Thyroid gland (tissue), 4 donors: ENCODE measurements at regions not wholly inside any gene's neighbourhood (a gene's known extent, or its start where the extent isn't known, plus 50 kb on each side); places are given as distances from the start of the nearest gene placed in this dataset.

Experiments
- POLR2A ChIP-seq, 2 donors: fragments of 450-650 bp; IDR thresholded peaks; one replicate each; pipeline ENCODE4 v1.6.1; 2017; ENCODE audit warnings: antibody characterized with exemption in 2 of 2, mild to moderate bottlenecking in 2 of 2, moderate library complexity in 1 of 2
- TF ChIP-seq, protein P1 (sequence below), 6 experiments: fragments of 200-600 bp in 3 of 6; fragments of 450-650 bp in 3 of 6; sonication (generic) in 3 of 6; IDR thresholded peaks; one replicate each; pipeline ENCODE4 v1.5.1; 2016 to 2019; ENCODE audit warnings: antibody characterized with exemption in 6 of 6, mild to moderate bottlenecking in 2 of 6, inconsistent platforms in 1 of 6, moderate library complexity in 1 of 6

DNA sequence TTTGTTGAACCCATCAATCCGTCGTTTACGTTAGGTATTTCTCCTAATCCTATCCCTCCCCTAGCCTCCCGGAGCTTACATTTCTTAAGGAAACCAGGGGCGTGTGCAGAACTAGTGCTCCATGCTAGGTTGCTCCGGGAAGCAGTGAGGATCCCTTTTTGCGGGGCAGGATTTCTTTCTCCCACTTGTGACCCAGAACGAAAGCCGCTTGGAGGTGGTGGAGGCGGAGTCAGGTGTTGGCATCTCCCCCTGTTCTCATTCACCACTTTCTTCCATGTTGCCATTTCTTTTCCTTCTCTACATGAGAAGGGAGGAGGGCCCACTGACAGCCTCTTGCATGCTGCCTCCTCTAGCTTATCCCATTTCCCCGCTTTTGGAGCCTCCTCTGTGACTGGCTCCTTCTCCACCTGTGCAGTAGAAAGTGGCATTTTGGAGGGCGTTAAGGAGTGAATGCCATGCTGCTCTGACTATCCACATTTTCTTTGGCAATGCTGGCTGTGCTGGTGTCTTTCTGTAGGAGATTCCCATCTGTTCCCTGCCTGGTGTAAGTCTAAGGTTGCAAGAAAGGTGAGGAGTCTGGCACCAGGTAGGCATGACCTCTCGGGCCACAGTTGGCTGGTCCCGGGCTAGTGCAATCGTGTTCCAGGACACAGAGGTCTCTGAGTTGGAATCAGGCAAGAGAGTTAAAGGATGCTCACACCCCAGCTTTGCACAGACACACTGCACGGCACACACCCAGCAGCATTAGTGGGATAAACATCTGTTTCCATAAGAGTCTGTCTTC, 89.5 kb downstream of the ACKR3 start:
- TF ChIP-seq, protein P1, sequence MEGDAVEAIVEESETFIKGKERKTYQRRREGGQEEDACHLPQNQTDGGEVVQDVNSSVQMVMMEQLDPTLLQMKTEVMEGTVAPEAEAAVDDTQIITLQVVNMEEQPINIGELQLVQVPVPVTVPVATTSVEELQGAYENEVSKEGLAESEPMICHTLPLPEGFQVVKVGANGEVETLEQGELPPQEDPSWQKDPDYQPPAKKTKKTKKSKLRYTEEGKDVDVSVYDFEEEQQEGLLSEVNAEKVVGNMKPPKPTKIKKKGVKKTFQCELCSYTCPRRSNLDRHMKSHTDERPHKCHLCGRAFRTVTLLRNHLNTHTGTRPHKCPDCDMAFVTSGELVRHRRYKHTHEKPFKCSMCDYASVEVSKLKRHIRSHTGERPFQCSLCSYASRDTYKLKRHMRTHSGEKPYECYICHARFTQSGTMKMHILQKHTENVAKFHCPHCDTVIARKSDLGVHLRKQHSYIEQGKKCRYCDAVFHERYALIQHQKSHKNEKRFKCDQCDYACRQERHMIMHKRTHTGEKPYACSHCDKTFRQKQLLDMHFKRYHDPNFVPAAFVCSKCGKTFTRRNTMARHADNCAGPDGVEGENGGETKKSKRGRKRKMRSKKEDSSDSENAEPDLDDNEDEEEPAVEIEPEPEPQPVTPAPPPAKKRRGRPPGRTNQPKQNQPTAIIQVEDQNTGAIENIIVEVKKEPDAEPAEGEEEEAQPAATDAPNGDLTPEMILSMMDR (IDR thresholded peaks at IDR 0.05) = no peak
- no peak for TF ChIP-seq POLR2A (IDR thresholded peaks at IDR 0.05)
